LNCaP clone FGC (cell line): ENCODE measurements at regions not wholly inside any gene's neighbourhood (a gene's known extent, or its start where the extent isn't known, plus 50 kb on each side); places are given as distances from the start of the nearest gene placed in this dataset.

Experiments
- DNase-seq: peaks from one replicate; pipeline ENCODE4 v3.0.0-alpha.2; 2011; ENCODE audit warnings: low read depth
- H3K4me3 ChIP-seq: 2 replicates; pipeline ENCODE4 v1.5.1; 2011; ENCODE audit warnings: mild to moderate bottlenecking, low read depth, low read length, control low read depth
- CTCF ChIP-seq: IDR thresholded peaks from 2 replicates; pipeline ENCODE4 v1.5.1; 2012; ENCODE audit warnings: mild to moderate bottlenecking; ENCODE audit not compliant: control insufficient read depth, insufficient read depth; ENCODE audit errors: extremely low read depth

- H3K4me3 ChIP-seq: no peak overlapping the region
- TF ChIP-seq CTCF: no peak
- DNase-seq: no peak
Observed at GRCh38 chr13:34044041-34044440, 226.1 kb downstream of the RFC3 start.

- TF ChIP-seq CTCF: no peak
- no peak for DNase-seq
- H3K4me3 ChIP-seq: no peak overlapping the region
Observed at GRCh38 chr13:34044660-34045080, 226.7 kb downstream of the RFC3 start.

- no peak overlapping the region for H3K4me3 ChIP-seq
- TF ChIP-seq CTCF: no peak
- DNase-seq: no peak
Observed at GRCh38 chr13:34046457-34046856, 228.5 kb downstream of the RFC3 start.

- DNase-seq: no peak
- TF ChIP-seq CTCF: no peak
- H3K4me3 ChIP-seq: no peak overlapping the region
Observed at GRCh38 chr13:34048652-34049051, 230.7 kb downstream of the RFC3 start.

- H3K4me3 ChIP-seq: no peak overlapping the region
- DNase-seq: no peak
- TF ChIP-seq CTCF: no peak
Observed at GRCh38 chr13:34056733-34057258, 238.8 kb downstream of the RFC3 start.

- H3K4me3 ChIP-seq: no peak overlapping the region
- DNase-seq: no peak
- no peak for TF ChIP-seq CTCF
Observed at GRCh38 chr13:34064456-34065205, 246.7 kb downstream of the RFC3 start.

- no peak for DNase-seq
- no peak for TF ChIP-seq CTCF
- H3K4me3 ChIP-seq: no peak overlapping the region
Observed at GRCh38 chr13:34065928-34066327, 248.0 kb downstream of the RFC3 start.
